OCI-LY3 (cell line): ENCODE measurements at regions not wholly inside any gene's neighbourhood (a gene's known extent, or its start where the extent isn't known, plus 50 kb on each side); places are given as distances from the start of the nearest gene placed in this dataset.

Source experiments
- CTCF ChIP-seq: fragments of 200-600, 300-600 bp; sonication (generic); IDR thresholded peaks from 2 replicates; pipeline ENCODE4 v1.5.1; 2014; ENCODE audit warnings: antibody characterized with exemption, low read length, low read depth
- EZH2phosphoT487 ChIP-seq: fragments of 200-600 bp; shearing (Covaris generic); IDR thresholded peaks from 2 replicates; pipeline ENCODE4 v1.6.1; 2018; ENCODE audit warnings: antibody characterized with exemption, mixed run types, low read depth

- TF ChIP-seq CTCF, result no peak
- no peak for TF ChIP-seq EZH2phosphoT487
Measured at GRCh38 chr1:101365186-101365585, 128.4 kb downstream of the S1PR1 start.
